Activated CD4-positive, CD25-positive, alpha-beta regulatory T cell treated with anti-CD3 and anti-CD28 coated beads, Interleukin-2, amount 50 U/mL, for 72 hours (primary cell): ENCODE measurements at regions not wholly inside any gene's neighbourhood (a gene's known extent, or its start where the extent isn't known, plus 50 kb on each side); places are given as distances from the start of the nearest gene placed in this dataset.

Experiments used
- DNase-seq: peaks from one replicate; pipeline ENCODE4 v3.0.0; 2021

DNA sequence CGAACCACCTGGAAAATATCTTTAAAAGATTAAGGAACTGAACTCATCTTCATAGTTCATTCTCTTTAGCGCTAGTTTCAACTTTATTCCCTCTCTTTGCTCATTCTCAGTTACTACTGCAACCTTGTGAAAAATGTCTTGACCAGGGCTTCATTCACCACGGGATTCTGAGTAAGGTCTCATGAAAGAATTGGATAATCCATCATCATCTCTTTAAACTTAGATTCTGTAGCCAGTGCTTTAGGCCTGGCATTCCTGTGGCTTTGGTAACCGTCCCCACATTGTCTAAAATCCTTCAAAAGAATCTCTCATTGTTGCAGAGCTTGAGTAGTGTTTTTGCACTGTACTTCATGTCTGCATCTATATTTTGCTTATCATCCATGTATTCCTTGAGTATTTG lies 229.5 kb downstream of the ETAA1 start:
- DNase-seq: no peak

DNA sequence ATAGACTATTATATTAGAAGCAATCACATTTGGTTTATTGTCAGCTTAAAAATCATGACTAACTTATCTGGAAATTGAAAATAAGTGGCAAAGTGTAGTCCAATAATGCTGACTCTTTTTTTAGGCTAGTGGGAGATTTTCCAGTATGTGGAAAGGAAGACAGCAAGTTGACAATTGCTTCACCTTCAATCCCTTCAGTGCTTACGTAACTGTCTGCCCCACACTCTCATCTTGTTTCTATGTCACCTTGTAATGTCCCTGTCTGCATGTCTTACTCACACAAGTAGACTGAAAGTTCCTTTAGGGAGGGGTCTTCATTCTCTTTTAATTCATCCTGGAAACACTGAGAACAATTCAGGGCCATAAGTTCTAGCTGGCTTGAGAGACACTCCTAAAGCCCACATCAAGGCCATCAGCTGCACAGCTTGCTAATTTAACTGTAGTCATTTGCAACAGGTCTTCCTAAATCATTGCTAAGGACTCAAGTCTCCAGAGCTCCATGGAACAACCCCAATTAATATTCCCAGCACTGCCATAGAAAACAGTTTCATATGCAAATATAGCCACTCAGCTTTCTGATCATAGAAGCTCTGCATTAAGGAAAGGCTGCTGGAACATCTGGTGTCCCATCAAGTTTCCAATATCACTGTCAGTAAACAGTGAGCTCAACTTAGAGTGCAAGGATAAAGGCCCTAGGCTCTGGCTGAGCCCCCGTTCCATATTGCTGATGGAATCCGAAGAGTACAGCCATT lies 230.5 kb downstream of the ETAA1 start:
- DNase-seq: no peak

DNA sequence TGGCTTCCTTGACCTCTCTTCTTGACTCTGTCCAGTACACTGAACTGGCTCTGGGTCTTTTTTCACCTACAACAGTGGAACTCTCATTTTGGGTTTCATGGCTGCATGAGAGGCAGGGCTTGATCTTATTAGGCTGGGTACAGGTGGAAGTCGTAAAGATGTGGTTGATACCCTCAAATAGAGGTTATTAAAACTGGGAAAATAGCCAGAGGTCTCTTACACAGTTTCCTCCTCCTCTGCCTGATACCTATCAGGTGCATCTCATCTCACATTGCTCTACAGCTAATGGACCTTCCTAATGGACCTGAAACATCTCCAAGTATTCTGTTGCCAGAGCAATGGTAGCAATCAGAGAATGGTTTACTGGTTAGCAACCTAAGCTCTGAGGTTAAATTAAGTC lies 231.8 kb downstream of the ETAA1 start:
- no peak for DNase-seq

DNA sequence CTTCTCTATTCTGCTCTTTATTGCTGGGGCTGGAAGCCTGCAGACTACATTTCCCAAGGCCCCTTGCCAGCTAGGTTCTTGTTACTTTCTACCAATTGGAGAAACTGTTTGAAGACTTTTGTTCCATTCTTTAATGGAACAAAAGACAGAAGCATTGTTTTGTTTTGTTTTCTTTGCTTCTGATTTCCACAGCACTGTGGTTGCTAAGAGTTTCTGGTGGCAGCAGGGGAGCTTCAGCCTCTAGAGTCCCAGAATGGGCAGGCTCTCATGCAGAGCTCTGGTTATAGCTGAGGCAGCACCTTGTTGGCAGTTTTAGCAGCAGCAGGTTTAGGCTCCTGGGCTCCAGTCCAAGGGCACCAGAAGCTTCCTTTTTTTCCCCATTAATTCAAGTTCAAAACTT lies 234.3 kb downstream of the ETAA1 start:
- no peak for DNase-seq

DNA sequence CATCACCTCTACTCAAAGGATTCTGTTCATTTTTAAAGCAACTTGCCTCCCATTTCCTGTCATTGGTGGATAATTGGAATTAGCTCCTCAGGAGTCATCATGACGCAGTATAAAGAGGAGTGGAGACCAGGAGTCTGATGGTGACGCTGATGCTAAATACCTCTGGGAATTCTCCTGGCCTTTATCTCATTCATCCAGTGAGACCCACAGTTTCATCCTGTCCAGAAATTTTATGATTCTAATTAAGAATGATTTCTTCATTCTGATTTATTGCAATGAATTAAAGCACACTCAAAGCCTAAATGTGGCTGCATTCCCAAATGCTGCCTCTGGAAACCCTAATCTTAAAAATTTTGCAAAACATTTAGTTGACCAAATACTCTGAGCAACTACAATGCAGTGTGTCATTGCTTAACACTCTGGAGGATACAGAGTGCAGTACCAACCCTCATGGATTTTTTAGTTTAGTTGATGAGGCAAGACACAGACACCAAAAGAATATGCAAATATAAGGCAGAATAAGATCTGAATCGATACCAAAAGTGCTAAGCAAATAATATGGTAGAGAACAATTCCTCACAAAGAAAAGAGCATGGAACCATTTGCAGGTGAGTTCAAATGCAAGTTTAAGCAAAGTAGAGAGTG lies 236.2 kb downstream of the ETAA1 start:
- no peak for DNase-seq

DNA sequence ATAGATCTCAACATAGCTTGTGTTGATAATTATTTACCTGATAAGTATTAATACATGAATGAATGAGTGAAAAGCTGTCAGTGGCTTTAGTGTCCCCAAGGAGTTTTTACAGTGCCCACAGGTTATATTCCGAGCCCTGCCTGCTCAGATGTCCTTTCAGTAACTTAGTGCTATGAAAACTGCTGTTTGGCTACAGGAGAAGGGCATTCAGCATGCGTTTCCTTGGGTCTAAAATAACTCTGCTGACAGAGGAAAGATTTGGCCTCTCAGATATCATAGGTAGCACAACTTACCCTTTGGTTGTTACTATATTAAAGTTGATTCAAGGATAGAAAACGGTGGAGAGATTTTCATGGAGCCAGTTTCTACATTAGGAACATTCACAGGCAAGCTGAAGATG lies 241.0 kb downstream of the ETAA1 start:
- DNase-seq: no peak

DNA sequence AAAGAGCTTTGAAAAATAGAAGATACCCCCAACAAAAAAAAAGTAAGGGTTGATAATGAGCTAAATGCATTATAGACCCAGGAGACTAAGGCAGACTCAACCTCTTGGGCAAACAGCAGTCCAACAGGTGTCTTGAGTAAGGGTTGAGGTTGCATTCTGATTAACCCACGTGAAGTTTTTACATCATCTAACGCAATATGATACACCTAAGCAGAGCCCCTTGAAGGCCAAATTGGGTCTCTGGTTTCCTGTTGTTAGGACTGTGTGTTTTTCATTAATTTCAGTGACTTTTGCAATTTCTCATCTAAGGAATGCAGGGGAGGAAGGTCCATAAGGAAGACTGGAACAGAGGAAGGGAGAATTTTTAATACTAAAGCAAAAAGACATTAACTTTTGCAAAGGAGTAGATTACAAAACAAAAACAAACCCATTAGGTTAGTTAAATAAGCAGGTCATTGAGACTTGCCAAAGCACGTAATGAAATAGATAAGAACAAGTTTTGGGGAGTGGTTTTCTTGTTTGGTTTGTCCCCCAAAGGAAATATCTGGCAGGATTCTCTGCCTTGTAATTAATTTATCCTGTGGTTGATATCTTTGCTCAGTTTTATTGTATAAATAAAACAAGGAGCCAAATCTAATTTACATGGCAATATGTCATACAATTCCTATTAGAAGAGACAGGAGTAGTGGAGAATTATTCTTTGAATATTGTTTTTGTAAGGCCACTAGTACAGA lies 244.3 kb downstream of the ETAA1 start:
- no peak for DNase-seq

DNA sequence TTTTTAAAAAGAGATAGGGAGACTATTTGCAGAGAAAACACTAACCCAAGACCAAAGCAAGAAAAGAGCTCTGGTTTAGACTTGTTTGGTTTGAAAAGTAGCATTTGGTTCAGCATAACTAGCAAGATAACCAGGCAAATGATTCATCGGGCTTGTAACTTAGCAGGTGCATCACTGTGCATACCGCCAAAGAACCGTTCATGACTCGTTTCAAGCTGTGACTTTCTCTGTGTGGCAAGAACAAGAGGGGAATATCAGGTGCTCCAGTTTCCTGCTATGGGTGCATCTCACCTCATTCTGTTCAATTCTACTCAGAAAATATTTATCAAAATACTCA lies 244.9 kb downstream of the ETAA1 start:
- DNase-seq: no peak

DNA sequence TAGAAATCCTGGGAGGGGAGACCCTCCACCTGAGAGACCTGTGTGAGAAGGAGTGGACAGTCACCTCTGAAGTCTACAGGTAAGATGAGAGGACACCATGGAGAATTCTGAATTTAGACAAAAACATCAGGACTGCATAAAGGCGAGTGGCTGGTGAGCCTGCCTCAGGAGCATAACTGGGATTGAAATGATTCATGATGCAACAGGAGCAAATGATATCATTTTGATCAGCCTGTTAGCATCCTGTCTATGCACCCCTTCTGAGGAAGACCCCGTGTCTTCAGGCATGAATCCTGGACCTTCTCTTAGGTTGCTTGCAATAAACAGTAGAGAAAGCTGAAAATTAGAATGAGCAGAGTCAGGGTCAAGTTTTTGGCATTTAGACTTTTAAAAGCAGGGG lies 245.8 kb downstream of the ETAA1 start:
- DNase-seq: no peak

DNA sequence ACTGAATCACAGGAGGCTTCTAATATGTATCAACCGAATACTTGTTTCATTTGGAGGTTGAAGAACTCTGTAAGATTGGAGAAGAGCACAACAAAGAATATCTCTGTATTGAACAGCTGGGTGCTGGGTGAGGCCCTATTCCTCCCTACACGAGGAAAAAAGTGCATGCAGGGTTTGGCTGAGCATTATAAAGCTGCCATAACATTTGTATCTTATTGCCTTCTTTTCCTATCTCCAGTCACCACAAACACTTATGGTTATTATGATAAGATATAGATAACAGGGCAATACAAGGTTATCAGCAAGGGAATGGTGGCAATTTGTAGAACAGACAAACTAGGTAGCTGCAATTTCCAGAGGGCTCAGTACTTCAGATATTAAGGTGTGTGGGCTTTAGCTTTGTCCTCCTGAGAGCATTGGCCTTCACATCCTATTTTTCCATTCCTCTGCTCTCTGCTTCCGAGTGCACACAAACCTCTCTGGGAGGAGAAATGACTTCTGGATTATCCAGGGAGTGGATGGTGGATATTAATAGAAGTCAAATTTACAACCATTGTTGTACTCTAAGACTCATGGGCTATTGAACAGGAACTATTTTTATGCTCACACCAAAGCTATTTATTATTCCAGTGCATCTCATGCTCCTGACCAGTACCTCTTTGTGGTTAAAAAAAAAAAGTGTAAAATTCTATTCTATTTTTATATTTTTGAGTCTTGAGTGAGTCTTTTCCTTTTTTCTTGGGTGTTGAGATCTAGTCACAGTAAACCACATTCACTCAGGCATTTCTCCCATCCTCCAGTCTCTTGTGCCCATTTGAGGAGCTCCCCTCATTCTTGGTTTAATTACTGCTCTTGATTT lies 248.4 kb downstream of the ETAA1 start:
- no peak for DNase-seq

DNA sequence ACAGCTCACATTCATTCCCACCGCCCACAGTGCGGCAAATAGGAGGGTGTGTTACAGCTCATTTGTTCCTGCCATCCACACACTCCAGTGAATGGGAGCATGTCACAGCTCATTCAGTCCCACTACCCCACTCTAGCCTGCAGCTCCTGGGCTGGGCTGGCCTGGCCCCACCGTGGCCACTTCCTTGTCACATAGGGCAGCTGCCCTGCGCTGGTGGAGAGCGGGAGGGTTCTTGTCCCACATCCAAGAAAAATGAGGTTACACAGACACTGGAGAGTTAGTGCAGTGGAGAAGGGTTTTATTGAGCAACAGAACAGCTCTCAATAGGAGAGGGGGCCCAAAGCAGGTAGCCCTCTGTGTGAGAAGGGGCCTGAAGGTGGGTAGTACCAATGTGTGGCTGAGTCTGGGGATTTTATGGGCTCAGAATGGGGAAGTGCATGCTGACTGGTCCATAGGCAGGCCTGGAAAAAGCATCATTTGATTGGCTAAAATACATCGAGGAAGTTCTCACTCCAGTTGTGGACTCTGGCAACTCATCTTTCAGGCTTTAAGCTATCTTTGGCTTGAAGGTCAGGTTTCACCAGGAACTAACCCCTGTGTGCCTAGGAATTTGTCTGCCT lies 249.7 kb downstream of the ETAA1 start:
- DNase-seq: no peak

DNA sequence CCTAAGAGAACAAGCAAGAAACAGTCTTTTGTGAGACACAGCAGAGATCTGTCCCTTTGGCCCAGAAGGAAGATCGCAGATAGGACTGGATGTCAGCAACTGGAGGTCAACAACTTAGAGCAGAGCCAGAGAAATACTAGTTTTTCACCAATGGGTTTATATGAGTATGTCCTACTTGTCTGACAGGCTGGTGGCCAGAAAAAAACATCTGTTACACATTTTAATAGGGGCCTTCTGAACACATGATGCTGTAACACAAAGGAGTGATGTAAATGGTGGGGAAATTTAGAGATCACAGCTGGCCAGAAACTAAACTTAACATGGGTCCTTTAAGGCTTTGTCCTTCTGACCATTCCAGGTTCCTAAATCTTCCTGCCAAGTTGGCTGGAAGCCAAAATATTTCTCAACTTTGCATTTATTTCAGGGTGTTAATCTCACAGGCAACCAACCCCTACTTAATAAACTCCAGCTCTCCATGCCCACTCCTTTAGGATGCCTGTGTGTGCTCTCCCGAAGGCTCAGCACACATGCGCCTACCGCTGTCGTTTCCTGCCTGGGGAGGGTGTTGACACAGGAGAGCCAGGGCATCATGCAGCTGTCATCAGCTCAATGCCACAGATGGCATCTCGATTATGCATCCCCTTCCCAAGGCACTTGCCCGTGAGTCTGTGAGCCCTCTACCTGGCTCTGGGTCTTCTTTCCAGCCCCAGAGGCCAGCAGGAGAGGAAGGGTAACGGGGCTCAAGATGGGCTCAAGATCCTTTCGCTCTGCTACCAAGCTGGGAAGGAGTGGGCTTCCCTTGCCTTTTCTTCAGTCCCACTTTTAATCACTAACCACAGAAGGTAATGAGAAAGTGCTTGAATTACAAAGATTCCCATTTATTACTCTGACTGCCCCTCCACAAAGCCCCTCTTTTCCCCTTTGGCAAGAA lies 252.5 kb downstream of the ETAA1 start:
- DNase-seq: no peak

DNA sequence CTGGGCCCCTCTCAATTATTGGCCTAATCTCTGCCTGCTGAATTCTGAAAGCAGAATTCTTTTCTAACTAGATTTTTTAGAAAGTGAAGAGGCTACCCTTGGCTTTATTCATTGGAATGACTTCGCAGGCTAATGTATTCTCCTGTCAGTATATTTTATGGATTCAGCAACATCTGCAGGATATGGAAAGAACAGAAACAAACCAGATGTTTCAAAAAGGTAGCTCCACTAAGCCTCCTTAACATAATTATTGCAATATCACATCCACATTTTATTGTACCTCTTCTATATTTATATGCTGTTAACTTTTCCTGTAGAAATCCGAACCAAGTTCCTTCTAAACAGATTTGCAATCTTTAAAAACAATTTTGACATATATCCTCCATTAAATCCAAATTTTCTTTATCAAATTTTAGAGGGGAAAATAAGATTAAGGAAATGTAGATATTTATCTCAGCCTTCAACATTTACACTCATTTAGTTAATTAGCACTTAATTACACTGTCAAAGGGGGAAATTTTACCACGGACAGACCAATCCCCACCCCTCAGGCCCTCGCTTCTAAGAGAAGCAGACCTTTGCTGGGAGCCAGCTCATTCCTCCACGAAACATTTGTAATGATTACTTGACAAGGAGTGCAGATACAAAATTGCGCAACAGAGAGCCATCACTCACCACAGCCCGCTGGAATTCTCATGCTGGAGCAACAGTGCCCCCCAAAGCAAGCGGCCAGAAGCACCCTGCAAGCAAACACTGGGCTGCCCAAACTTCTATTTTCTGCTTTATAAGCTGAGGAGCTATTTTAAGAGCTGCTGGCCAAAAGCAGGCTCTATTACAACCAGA lies 253.4 kb downstream of the ETAA1 start:
- DNase-seq: no peak

DNA sequence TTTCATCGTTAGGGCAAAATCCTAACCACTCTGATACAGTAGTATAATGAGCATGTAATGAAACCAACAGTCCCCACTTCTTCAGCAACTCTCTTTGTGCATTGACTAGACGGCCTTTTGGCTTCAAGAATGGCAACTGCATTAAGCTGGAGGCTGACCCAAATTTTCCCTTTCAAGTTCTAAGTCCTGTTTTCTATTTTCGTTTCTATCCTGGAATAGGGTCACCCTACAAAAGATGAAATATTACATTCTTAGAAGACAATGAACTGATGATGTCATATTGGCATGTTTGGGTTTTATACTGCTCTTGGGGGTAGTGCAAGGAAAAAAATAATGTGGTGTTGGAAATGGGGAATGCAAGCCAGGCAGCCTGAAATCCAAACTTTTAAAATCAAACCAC lies 254.4 kb downstream of the ETAA1 start:
- no peak for DNase-seq

DNA sequence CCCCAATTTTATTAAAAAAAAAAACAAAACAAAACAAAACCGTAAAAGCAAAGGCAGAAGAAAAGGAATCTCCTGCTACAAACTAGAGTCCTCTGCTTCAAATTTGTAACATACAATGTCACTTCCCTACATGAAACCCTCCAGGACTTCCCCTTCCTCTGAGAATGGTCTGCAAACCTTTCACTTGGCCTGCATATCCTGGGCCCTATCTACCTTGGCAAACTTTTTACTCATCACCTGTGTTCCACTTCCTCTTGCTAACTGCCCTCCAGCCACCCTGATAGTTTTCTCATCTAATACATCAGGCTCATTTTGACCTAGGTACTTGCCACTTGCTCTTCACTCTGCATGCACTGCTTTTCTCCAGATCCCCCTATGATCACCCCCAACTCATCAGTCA lies 255.5 kb downstream of the ETAA1 start:
- DNase-seq: no peak

DNA sequence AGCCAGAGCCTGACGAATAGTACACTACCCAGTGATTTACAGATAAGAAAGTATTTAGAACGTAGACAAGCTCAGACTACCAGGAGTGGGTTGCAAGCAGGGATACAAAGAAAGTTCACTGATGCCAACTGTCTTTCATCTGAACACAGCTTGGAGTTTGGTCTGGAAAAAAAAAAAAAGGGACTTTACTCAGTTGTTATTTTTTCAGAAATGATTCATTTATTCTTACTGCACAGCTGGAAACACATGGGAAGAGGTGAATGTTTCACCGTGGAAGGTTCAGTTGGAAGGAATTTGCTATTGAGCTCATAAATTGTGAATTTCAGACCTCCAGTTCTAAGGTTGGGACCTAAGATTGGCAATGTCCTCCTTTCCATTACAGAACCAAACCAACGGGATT lies 259.7 kb downstream of the ETAA1 start:
- no peak for DNase-seq

DNA sequence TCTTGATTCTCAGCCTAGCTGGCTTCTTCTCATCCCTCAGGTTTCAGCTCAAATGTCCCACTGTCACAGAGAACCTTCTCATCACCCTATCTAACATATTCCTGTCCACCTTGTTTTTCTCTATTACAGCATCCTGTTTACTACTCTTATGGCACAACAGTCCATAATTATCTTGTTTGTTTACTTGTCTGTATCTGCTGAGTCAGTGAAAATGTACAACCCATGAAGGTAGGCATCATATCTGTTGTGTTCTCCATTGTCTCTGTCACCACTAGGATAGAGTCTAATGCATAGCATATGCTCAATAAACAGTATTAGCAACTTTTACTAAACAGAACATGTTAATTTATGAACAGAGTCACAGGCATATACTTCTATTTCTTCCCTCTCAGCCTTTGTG lies 261.7 kb downstream of the ETAA1 start:
- DNase-seq: no peak

DNA sequence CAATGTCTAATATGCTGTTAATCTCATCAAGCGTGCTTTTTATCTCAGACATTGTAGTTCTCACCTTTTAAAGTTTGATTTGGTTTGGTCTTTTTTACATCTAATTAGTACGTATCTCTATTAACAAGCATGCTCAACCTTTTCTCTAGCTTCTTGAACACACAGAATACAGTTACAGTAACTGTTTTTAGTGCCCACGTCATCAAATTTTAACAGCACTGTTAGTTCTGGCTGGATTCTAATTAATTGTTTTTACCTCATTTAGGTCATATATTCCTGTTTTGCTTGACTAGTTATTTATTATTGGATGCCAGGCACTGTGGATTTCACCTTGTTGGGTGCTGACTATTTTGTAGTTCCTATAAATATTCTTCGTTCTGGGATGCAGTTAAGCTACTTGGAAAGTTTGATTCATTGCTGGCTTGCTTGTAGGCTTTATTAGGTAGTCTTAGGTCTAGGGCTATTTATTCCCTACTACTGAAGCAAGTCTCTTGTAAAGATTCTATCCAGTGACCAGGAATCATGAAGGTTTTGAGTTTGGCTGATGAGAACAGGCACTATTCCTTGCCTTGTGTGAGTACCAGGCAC lies 263.0 kb downstream of the ETAA1 start:
- no peak for DNase-seq

DNA sequence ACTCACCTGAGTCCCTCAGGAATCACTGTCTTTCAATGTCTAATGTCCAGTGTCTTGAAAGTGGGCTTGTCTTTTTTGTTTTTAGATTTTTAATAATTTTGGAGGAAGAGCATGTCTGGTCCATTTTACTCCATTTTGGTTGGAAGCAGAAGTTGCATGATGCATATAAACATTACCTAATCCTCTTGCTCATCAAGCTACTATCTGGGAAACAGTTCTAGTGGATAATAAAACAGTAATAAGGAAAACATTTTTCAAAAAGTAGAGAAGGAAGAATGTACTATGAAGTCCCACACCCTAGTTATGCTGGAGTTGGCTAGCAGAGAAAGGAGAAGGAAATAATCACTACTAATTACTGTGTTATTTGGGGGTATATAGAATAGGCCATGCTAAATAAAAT lies 263.7 kb downstream of the ETAA1 start:
- DNase-seq: no peak

DNA sequence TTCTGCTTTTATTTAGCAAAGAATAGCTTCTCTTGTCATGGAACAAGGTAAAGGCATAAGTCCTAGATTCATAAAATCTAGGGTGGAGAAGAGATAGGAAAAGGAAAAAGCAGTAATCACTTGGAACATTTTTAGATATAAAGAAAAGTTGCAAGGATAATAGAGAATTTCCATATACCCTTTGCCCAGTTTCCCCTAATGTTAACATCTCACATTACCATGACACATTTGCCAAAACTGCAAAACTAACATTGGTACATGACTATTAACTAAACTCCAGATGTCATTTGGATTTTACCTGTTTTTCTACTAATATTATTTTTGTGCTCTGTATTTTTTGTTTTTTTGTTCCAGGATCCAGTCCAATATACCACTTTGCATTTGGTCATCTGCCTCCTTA lies 265.1 kb downstream of the ETAA1 start:
- no peak for DNase-seq
